HG03060 (cell line): ENCODE measurements at regions not wholly inside any gene's neighbourhood (a gene's known extent, or its start where the extent isn't known, plus 50 kb on each side); places are given as distances from the start of the nearest gene placed in this dataset.

ENCODE experiments used
- ATAC-seq: cut with Tn5 transposase; IDR thresholded peaks from one replicate; pipeline ENCODE4 v1.9.1; 2021; ENCODE audit warnings: low read depth, moderate number of reproducible peaks; ENCODE audit not compliant: unreplicated experiment

- no peak for ATAC-seq
Observed at GRCh38 chr3:56876916-56877315, 75.2 kb upstream of the ARHGEF3 start.

GRCh38 chr3:56874269-56874668 is 72.5 kb upstream of the ARHGEF3 start:
- no peak for ATAC-seq

DNA sequence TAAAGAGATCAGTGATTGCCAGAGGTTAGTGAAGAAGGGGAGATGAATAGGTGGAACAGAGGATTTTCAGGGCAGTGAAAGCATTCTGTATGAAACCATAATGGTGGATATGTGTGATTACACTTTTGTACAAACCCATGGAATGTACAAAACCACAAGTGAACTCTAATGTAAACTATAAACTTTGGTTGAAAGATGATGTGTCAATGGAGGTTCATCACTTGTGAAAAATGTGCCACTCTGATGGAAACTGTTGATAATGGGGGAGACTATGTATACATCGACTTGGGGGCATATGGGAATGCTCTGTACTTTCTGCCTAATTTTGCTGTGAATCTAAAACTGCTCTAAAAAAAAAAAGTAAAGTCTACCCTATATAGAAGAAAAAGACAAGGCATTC is 68.7 kb upstream of the ARHGEF3 start:
- ATAC-seq, result no peak

DNA sequence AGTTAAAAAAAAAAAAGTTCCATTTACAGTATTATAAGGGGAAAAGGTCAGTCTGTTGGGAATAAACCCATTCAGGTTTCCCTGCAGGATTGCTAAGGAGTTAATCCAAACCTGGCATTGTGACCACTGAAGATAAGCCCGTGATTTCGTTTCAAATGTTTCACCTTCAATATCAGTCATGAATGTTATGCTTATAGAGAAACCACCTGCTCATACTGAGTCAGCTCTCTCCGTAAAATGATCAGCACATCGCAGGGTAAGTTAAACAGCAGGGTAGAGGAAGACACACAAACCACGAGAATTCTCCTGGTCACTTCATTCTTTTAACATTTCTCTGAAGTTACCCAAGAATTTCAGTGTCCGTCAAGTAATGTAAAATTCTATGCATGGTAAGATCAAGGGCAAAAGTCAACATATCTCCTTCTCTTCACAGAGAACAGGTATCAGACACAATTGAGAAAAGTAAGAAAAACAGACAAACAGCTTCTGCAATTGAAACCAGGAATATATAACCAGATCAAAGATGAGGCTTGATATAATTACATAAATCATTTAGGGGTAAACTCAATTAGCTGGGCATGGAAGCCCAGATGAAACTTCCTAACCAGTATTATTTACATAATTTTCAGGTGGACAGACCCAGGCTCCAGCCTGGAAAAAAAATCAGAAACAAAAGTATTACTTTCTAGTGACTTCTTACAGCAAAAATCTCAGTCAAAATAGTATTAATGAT is 67.6 kb upstream of the ARHGEF3 start:
- no peak for ATAC-seq

- no peak for ATAC-seq
Observed at GRCh38 chr3:56868706-56869105, 67.0 kb upstream of the ARHGEF3 start.

- no peak for ATAC-seq
Observed at GRCh38 chr3:56867671-56868070, 65.9 kb upstream of the ARHGEF3 start.

- ATAC-seq, result no peak
Observed at GRCh38 chr3:56864918-56865524, 63.3 kb upstream of the ARHGEF3 start.

DNA sequence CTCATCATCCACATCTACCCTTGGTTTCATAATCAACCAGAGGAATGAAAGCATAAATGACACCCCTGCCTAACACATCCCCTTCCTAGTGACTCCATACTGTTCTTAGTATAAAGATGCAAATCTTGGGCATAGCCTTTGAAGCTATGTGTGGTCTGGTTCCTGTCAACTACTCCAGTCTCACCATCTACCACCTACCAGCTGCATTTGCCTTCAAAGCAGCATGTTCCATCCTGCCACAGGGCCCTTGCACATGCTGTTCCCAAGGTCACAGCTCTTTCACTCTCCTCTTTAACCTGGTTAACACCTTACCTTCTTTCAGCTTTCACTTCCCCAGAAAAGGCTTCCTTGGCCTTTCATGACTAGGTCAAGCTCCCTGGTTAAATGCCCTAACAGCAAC is 62.3 kb upstream of the ARHGEF3 start:
- ATAC-seq, result no peak

- no peak for ATAC-seq
Observed at GRCh38 chr3:56862352-56863062, 60.8 kb upstream of the ARHGEF3 start.

DNA sequence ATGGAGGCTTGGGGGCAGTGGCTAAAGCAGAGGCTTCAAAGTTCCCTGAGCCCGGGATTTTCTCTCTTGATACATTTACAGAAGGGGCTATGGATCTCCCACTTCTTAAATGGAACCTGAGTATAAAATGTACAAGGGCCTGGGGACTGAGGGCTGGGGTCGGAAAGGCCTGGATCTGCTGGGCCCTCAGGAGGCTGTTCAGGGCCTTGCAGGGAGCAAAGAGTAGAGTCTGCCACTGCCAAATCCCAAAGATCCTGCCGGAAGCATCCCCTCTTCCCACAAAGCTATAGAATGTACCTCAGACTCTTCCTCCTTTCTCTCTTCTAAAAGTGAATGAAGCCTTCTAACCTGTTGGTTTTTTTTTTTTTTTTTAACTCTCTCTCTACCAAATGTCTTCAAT is 59.8 kb upstream of the ARHGEF3 start:
- ATAC-seq, result no peak

DNA sequence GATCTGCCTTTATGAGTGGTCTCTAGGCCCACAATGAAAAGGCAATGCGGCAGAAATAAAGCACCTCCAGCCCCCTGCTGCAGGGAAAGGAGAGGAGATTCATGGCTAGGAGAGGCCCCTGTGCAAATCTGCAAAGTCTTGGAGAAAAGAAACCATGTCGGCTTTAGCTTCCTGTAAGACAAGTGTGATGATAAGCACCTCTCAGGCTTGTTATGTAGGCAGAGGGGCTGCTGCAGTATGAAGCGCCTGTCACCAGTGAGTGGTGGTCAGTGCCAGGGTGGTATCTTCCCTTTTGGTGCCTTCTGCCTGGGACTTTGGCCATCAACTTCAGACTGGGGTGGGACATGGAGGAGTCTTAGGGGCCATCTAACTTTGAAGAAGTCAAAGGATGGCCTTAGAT is 59.2 kb upstream of the ARHGEF3 start:
- no peak for ATAC-seq

GRCh38 chr3:56860351-56860750 is 58.6 kb upstream of the ARHGEF3 start:
- no peak for ATAC-seq

GRCh38 chr3:56858331-56858730 is 56.6 kb upstream of the ARHGEF3 start:
- no peak for ATAC-seq

- no peak for ATAC-seq
Observed at GRCh38 chr3:56857178-56857577, 55.4 kb upstream of the ARHGEF3 start.

DNA sequence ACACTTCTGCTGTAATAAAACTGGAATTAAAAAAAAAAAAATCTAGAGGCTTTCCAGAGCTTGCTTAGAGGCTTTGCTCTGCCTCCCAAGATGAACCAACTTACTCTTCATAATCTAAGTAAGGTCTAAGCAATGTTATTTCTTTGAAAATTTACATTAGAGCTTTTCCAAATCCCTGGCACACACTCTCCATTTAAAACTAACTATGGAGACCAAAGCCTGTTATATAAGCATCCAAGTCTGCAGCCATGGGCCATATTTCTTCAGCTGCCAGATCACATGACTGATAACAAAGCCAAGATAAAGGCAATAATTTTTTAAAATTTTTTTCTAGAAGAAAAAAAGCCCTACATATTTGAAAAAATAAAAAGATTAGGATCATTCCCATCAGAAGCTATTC is 55.0 kb upstream of the ARHGEF3 start:
- ATAC-seq, result no peak

DNA sequence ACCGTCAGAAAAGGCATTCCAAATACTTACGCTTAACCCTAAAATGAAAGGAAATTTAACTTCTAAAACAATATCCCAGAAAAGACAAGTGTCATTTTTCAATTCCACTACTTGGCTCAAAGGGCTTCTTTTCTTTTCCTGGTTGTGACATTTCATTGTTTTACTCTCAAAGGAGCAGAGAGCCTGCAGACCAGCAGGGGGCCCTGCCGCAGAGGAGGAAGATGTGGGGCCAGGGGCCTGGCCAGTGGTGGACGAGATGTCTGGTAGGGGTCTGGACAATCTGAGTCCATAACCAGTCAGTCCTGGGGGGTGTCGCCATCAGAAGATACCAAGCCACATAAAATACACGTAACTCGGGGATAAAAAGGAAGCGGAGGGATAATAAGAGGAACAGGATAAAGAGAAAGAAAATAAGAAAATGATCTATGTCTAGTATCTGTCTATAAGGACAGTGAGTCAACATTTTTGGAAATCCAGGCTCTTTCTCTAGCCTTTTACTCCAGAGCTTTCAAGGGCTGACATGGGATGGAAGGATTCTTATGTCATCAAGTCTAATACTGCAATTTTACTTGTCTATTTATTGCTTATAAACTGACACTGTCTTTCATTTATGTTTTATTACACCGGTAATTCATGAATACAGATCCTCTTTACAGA is 54.2 kb upstream of the ARHGEF3 start:
- no peak for ATAC-seq

DNA sequence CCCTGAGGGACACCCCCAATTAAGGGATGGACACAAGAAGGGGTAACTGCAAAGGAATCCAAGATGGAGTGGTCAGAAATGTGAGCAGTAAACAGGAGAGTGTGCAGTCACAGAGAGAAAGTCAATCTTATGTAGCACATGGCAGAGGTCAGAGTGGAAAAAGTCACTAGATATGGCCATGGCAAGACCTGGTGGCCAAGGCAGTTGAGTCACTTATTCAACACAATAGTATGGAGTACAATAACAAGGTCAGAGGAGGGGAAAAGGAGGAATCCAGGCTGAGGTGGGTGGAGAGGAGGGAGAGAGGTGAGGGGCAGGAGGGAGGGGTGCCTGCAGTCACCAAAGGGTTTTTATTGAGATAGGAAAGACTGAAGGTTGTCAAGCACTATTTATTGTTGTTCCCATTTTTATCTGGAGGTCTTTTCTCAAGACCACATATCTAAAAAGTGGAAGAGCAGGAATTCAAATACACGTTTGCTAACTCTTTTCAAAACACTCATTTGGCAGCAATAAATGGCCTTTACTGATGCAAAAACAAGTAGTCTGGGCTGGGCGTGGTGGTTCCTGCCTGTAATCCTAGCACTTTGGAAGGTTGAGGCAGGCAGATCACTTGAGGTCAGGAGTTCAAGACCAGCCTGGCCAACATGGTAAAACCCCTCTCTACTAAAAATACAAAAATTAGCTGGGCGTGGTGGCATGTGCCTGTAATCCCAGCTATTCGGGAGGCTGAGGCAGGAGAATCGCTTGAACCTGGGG is 53.3 kb upstream of the ARHGEF3 start:
- no peak for ATAC-seq

DNA sequence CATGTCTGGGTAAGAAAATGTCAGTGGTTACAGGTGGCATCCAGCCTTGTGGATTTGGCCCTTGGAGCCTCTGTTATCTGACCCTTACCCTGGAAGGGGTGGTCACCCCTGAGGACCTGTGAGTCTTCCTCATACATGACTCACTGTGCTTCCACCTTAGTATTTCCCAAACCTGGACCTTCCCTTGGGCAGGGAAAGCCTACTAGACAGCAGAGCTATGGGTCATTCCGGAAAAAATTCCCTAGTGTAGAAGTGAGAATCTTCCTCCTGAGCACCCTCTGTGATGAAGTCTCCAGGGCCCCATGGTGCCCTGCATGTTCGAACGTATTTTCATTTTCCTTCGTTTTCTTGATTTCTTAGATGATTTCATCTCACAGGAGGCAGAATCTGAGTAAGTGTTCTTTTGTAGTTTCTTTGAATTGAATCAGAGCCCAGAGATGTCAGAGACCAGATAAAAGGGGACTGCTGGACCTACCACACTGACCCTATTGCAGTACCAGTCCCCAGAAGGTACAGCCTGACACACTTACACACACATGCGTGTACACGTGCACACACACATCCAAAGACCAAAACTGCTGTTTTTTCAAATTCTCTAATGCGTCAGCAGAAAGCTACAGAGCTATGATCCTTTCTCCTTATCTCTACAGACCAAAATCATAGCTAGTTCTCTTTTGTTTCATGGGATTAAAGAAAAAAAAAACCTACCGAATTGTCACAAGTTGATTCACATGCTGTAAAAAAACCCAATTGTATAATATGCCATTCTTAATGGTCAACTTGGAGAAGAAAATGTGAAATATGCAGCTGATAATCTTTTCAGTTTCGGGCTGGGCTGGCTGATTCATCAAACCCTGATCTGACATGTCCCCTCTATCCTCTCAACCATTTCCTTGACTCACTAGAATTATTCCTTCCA is 50.5 kb upstream of the ARHGEF3 start:
- ATAC-seq, result no peak
